GM06990 (cell line): ENCODE measurements at regions not wholly inside any gene's neighbourhood (a gene's known extent, or its start where the extent isn't known, plus 50 kb on each side); places are given as distances from the start of the nearest gene placed in this dataset.

Experiments used
- DNase-seq: peaks from one replicate; pipeline ENCODE4 v3.0.0-alpha.2; 2011; ENCODE audit not compliant: insufficient read length; ENCODE audit errors: extremely low read depth
- H3K27me3 ChIP-seq: replicated peaks from 2 replicates; pipeline ENCODE4 v1.6.0; 2011; ENCODE audit warnings: low read length; ENCODE audit not compliant: control insufficient read depth, insufficient read depth
- H3K36me3 ChIP-seq: 2 replicates; pipeline ENCODE4 v1.5.1; 2011; ENCODE audit warnings: low read length; ENCODE audit not compliant: control insufficient read depth, insufficient read depth
- H3K4me3 ChIP-seq: replicated peaks from 2 replicates; pipeline ENCODE4 v1.5.1; 2011; ENCODE audit warnings: low read depth, mild to moderate bottlenecking, control low read depth, low read length
- CTCF ChIP-seq: IDR thresholded peaks from 2 replicates; pipeline ENCODE4 v1.5.1; 2011; ENCODE audit warnings: low read length, control low read depth, mild to moderate bottlenecking, inconsistent platforms; ENCODE audit not compliant: insufficient read depth, poor library complexity, severe bottlenecking

- Histone ChIP-seq H3K4me3 (no peak overlapping the region), H3K27me3 (no peaks in the 10 kb centered on the region), H3K36me3 (no peaks in the 10 kb centered on the region)
- TF ChIP-seq CTCF, result no peak
- no peak for DNase-seq
Measured at GRCh38 chr11:127199306-127199801, 198.8 kb upstream of the KIRREL3 start.

GRCh38 chr11:127195501-127196120 is 195.0 kb upstream of the KIRREL3 start:
- DNase-seq, result no peak
- Histone ChIP-seq H3K36me3 (no peaks in the 10 kb centered on the region), H3K4me3 (no peak overlapping the region), H3K27me3 (no peaks in the 10 kb centered on the region)
- TF ChIP-seq CTCF, result no peak

GRCh38 chr11:127194521-127194920 is 194.0 kb upstream of the KIRREL3 start:
- Histone ChIP-seq H3K4me3 (no peak overlapping the region), H3K36me3 (no peaks in the 10 kb centered on the region), H3K27me3 (no peaks in the 10 kb centered on the region)
- TF ChIP-seq CTCF, result no peak
- no peak for DNase-seq

GRCh38 chr11:127193950-127194349 is 193.4 kb upstream of the KIRREL3 start:
- H3K36me3 ChIP-seq, result no peaks in the 10 kb centered on the region
- no peaks in the 10 kb centered on the region for H3K27me3 ChIP-seq
- no peak overlapping the region for H3K4me3 ChIP-seq
- no peak for DNase-seq
- TF ChIP-seq CTCF, result no peak

GRCh38 chr11:127191689-127192088 is 191.1 kb upstream of the KIRREL3 start:
- no peak for TF ChIP-seq CTCF
- Histone ChIP-seq H3K4me3 (no peak overlapping the region), H3K27me3 (no peaks in the 10 kb centered on the region), H3K36me3 (no peaks in the 10 kb centered on the region)
- no peak for DNase-seq

GRCh38 chr11:127191261-127191660 is 190.7 kb upstream of the KIRREL3 start:
- no peaks in the 10 kb centered on the region for H3K36me3 ChIP-seq
- TF ChIP-seq CTCF, result no peak
- H3K27me3 ChIP-seq, result no peaks in the 10 kb centered on the region
- no peak for DNase-seq
- H3K4me3 ChIP-seq, result no peak overlapping the region
